Activated naive CD4-positive, alpha-beta T cell (primary cell): ENCODE measurements at regions not wholly inside any gene's neighbourhood (a gene's known extent, or its start where the extent isn't known, plus 50 kb on each side); places are given as distances from the start of the nearest gene placed in this dataset.

Experiments
- DNase-seq, 4 experiments: peaks; one replicate each; lab custom pipeline; 2025; lab: John Stamatoyannopoulos, UW

DNA sequence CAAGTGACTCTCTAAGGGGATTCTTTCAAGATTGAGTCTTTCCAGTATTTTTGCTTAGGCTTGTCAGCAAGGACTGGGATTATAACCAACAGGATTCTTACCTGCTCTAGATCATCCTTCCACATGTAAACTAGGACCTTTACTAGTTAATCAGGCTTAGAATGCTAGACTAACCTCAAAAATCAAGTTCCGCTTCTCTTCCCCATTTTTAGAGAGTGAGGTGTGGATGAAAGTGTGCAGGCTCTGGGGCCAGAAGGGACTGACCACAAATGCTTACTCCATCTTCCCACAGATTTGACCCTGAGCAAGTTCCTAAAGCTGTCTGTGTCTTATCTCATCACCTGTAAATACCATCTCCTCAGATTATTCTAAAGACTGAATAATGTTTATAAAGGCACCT lies 89.5 kb upstream of the IL12A start:
- DNase-seq: no peak

DNA sequence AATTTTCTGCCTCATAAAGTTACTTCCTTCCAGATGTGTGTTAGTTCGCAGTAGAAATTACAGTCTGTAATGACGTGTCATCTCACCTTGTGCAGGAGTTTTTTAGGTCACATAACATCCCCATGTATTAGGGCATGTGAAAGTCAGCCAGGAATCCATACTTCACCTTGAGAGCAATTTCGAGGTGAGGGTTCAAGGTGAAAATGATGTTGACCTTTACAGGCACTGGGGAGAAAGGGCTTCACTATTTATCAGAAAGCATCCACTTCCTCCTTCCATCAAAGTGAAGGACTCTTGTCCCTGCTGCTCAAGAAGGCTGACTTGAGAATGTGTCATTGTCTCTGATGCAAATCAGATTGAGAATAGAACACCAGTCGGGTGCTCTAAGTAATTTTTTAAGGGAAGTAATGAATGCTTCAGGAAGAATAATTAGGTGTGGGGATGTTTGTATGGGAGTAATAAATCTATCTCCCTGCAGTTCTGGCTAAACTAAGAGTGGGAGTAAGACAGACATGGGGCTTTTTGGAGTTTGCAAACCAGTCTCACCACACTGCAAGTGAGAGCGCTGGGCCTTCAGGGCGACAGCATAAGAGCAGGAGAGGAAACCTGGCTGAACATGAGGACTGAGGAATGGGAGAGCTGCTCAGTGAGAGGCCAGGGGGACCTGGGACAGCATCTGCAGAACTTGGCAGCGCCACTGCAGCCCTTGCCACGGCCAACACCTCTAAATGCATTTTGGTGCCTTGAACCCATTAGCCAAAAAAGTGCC lies 85.9 kb upstream of the IL12A start:
- DNase-seq: no peak

DNA sequence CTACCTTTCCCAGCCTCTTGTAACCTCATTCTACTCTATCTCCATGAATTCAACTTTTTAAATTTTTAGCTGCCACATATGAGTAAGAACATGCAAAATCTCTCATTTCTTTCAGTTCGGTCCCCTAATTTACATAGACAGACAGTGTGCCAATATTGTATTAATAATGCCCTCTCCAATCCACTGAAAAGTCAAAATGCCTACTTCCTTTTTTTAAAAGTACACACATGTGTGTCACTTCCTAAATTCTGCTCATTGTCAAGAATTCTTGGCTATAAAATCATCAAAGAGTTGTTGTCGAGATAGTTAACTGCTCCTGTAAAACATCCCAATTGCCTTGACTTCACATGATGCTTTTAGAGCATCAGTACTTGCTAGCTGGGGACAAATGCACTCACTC lies 84.2 kb upstream of the IL12A start:
- DNase-seq: no peak

DNA sequence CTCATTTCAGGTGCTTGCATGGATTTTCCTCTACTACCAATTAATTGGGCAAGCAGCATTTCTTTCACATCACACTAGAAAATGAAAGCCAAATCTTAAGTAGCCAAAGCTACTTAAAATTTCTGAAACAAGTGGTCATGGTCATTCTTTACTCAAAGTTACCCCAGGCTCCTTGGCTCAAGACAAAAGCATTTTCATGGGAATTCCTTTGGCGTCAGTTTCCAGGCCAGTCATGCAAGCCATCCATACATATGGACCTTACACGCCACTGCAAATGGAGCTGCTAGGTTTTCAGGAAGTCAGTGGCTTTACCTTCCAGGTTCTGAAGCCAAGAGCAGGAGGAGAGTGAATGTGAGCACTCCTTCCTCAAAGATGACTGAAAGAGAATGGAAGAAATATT lies 83.7 kb upstream of the IL12A start:
- no peak for DNase-seq

DNA sequence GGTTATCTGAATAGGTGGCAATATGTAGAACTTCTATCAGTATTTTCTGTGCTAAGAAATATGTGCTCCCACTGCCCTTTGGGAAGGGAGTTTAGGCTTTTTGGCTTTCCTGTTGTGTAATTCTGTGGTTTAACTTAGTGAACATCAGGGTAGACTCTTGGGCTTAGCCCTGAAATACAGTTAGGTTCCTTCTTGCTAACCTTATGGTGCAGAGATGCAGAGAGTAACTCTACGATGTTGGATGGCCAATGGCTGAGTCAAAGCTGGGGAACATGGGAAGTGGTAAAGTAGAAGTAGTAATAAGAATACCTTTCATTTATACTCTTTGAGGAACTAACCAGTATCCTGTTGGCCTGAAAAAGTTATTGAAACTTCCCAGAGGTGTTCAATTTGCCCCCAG lies 80.8 kb upstream of the IL12A start:
- no peak for DNase-seq

DNA sequence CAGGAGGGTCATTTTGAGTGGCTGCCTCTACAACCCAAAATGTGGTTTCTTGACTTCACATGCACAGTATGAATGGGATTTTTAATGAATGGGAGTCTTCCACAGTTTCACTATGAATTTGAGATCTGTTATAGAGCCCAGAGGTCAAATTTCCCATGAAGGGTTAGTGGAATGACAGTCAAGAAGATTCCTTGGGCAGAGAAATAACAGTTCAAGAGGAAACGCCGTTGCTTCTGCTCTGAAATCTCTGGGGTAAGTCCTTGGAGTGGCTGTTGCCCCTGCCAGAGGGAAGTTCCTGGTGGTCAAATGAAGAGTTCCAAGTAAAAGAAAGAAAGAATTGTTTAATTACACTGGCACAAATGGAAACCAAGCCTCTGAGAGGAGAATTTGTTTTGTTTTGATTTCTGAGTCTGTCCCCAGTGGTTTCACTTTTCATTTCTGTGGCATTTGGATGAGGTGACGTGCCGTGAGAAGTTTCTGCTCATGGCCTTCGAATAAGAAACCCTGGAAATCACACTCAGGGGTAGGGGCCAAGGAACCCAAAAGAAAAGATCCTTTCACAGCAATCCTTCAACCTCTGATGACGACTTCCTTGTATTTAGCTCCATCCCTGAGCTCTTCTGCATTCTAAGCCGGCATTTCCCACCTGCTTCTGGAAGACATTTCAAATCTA lies 77.5 kb upstream of the IL12A start:
- DNase-seq: no peak

DNA sequence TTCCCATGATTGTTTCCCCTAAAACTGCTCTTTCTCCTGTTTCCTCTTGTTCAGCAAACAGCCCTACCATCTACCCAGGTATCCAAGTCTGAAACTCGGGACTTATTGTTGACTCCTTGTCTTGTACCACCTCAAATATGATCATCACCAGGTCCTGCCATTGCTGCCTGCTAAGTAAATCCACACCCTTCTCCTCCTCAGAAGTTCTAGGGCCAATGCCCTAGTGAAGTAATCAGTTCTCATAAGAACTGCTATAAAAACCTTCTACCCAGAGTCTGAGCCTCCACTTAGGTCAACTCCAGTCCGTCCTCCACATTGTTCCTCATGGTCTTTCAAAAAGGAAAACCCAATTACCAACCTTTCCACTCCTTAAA lies 77.0 kb upstream of the IL12A start:
- DNase-seq: no peak

DNA sequence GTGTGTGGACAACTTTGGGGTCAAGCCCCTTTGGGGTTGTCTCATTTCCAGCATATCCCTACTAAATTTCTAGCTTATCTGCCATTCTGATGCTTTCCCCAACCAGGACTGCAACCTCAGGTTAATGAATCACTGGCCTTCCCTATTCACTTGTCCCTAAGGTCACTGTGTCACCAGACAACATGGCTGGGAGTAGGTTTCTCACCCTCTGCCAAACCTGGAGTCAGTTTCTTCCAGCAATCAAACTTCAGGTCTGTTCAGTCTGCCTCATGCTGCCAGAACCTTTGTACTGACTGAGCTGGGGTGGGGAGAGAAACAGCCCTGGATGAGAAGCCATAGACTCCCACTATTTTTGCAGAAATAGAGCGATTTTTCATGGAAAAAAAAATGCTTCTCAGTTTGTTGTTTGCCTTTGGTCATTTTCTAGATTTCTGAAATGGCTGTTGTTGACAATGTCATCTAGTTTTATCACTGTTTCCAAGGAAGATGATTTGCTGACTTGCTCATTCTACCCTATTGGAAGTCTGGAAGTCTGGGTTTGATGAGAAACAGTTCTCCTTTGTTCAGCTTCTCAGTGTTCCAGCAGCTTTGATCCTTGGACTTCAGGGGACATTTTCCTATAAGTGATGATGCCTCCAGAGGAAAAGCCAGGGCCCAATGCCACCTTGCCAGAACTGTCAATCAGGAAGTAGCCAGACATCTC lies 74.8 kb upstream of the IL12A start:
- no peak for DNase-seq

DNA sequence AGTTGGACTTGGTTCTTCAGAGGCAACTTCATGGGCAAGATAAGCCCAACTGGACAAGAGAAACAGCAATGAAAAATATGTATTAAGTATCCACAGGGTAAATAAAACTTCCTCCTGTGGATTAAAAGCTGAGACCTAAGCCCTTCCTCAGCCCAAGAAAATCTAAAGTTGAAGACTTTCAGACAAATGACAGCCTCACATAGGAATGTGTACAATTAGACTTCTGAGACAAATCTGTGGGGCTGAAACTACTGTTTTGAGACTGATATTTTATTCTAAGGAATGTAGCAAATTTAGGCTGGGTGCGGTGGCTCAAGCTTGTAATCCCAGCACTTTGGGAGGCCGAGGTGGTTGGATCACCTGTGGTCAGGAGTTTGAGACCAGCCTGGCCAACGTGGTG lies 74.2 kb upstream of the IL12A start:
- no peak for DNase-seq

DNA sequence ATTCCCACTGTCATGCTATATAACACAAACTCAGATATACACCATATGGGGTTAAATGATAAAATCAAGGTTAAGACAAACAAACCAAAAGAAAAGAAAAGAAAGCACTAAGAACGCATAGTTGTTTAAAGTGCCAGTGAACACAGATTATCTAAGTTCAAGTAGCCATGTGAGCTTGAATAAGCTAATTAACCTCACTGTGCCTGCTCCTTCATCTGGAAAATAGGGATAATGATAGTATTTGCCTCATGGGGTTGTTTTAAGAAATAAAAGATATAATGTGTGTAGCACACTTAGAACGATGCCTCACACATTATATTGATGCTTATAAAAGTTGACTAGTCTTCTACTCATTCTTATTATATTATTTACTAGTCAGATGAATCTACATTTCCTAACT lies 72.6 kb upstream of the IL12A start:
- no peak for DNase-seq

DNA sequence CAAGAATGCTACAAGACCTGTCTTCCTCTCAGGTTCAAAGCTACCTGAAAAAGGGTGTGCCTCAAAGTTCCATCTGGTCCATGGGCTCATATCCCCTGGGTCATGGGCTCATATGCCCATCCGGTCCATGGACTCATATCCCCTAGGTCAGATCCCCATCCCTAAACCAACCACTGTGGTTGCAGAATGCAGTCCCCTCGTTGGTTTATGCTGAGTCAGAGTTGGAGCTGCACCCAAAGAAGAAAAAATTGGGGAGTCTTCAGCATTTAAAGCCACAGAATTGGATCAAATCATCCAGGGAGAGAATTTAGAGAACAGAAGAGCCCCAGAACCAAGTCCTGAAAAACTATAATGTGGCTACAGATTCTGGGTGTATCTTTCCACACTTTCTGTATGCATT lies 71.5 kb upstream of the IL12A start:
- no peak for DNase-seq

DNA sequence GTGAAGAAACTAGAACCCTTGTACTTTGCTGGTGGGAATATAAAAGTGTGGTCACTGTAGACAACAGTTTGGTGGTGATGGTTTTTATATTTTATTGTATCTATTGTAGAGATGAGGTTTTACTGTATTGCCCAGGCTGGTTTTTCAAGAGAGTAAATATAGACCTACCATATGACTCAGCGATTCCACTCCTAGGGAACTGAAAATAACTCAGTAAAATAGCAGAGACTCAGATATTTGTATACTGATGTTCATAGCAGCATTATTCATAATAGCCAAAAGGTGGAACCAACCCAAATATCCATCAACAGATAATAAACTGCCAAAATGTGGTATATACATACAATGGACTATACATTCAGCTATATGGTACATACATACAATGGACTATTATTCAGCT lies 68.8 kb upstream of the IL12A start:
- DNase-seq: no peak

DNA sequence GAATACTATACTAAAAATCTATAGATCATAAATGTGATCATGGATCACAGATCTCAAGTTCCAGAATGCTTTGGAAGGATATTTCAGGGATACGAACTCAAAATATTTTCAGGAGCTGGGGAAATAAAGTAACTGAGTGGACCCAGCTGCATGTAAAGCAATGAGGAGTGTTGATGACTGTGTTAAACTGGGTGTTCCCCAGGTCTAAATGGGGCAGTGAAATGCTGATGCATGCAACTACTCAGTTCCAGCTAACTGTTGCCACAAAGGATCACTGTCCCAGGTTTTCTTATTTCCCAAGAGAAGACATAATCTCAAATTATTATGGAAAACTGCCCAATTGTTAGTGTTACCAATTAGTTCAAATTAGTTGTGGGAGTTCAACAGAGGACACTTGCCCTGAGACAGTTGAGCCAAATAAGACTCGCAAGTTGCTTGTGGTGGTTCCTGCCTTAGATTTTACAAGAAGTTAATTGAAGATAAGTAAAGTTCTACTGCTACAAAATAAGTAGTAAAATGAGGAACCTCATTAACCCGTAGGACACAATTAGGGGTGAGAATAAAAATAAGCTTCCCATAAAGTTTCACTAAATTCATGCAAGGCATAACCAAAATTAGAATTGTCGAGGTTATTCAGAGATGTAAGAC lies 66.3 kb upstream of the IL12A start:
- DNase-seq: no peak

DNA sequence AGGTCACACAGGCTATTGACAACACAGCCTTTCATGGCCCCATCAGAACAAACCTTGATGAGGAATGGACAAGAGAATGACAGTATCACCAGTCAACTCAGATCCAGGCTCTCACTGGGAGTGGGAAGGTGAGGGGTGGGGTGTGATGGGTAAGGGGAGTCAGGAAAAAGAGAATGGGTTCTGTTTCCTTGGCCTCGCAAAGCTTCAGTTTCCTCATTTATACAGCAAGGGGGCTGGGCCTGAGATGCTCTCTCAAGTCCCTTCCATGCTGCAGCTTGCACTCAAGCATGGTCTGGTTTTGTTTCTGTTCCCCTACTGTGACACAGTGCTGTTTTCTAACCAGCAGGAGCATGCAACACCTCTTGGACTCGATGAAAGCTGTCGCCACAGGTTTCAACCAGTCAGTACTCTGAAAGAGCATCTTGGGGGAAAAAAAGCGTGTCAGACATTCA lies 65.7 kb upstream of the IL12A start:
- DNase-seq: no peak

DNA sequence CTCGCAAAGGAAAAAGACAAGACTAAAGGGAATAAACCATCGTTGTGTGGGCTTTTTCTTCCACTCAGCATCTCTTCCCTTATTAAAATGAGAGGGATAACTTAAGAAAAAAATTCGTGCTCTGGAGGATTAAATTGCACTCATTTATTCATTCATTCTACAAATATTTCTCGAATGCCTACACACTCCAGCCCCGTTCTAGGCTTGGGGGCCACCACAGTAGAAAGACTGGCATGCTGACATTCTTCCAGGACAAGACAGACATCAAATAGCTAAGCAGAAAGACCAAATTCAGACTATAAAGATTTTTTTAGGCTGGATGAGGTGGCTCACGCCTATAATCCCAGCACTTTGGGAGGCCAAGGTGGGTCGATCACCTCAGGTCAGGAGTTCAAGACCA lies 65.3 kb upstream of the IL12A start:
- DNase-seq: no peak

DNA sequence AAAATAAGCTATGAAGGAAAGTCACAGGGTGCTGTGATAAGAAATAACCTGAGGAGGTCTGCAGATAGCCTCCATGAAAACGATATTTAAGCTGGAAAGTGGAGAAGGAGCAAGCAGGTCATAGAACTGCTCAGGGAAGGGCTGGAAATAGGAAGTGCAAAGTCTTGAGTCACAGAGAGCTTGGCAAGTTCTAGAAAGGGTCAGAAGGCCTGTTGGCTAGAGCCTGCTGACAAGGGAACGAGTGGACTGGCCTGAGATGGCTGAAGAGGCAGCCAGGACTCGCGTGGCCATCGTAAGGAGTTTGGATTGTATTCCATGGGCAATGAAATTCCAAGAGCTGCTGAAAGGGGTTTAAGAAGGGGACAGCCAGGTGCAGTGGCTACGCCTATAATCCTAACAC lies 64.7 kb upstream of the IL12A start:
- no peak for DNase-seq

DNA sequence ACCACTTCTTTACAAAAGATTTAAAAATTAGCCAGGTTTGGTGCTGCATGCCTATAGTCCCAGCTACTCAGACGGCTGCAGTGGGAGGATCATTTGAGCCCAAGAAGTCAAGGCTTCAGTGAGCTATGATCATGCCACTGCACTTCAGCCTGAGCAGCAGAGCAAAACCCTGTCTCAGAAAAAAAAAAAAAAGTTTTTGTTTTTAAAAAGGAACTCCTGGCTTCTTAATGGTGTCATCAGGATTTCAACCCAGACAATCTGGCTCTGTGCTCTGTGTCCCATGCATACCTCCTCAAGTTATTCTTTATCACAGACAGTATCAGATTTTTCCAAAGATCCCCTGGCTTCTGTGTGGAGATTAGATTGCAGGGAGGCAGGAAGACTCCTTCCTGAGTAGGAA lies 64.2 kb upstream of the IL12A start:
- no peak for DNase-seq

DNA sequence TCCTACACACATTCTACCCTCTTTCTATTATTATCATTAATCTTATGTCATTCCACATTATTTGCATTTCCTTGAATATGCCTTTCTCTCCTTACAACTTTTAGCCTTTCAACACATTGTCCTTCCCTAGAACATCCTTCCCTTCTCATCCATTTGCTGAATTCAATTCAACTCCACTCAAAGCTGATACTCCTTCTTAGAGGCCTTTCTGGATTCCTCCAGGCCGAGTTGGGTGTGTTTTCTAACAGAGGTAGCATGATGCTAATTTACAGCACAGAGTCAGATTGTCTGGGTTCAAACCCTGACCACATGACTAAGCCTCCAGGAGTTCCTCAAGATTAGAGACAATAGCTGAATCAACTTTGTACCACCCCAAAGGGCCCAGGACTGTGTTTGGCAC lies 63.4 kb upstream of the IL12A start:
- no peak for DNase-seq

DNA sequence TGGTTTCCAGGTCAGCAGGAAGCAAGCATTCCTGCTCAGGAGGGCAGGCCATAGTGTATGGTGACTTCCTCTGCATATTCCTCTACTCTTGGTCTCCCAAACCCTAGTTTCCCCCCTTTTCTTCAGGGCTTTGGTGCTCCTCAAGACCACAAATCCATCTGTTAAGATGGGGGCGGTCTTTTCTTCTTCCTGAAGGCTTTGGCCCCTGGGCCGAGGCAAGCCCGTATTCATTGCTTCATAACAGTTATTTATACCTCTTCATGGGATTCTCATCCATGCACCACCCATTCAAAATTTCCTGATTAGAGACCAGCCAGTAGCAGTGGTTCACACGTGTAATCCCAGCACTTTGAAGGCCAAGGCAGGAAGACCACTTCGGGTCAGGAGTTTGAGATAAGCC lies 62.1 kb upstream of the IL12A start:
- DNase-seq: no peak

DNA sequence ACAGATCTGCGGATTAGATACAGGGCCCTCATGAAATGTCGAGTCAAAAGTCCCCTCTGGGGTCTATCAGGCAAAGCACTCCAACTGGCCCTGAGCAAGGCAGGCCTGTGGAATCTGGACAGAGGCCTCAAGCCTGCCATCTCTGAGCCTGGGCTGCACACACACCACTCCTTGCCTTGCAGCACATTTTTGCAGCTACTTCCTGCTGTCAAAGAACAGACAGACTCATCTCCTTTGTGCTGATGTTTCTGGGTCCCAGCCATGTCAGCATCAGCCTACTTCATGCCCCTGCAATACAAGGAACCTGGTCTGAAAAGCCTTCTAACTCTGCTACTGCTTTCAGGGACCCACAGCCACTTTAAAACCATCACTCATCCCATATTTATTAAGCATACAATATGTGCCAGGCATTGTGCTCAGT lies 60.6 kb upstream of the IL12A start:
- no peak for DNase-seq

DNA sequence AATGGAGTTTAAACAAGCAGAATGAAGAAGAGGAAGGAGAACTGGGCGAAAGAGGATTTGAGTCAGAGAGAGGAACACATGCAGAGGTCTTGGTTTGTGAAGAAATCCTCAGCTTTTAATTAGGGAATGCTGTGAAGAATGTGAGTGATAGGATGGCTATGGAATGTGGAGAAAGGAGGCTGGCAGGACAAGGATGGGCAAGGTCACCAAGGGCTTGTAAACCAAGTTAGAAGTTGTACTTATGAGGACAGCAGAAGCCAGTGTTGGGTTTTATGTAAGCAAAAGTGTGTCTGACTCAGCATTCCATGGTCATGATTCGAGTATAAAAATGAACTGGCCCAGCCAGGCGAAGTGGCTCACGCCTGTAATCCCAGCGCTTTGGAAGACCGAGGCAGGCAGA lies 60.0 kb upstream of the IL12A start:
- no peak for DNase-seq

DNA sequence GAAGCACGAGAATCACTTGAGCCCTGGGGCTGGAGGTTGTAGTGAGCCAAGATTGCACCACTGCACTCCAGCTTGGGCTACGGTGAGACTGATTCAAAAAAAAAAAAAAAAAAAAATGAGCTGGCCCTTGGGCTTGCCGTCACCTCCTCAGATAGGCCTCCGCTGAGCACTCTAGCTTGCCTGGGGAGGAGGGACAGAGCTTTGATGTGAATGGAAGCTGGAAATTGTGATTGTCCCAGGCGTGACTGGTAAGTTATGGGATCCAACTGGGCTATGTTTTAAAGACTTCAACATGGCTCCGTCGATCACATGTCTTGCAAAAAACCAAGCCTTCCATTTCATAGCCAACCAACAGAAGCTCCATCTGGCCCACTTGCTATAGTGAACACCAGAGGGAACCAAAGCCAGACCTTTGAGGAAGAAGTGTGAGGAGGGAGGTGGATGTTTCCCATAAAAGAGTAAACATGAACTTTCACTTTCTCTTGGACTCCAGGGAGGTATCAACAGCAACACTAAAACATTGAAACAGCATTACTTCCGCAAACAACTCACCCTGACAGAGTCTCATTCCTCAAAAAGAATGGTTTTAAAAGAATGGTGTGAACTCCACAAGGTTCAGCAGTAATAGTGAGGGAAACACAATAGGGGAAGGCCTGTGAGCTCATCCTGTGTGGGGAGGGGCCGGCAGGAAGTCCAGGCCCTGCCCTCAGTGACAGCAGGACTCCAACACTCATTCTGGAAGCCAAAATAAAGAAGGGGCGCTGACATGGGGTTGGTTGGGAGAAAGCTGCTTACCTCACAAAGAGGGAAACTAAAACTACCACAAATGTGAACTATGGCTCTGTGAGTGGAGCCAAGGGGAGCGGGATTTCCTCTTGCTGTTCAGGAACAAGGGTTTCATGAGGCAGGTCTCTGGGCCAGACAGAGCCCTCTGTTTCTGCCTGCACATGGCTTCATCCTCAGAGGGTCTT lies 59.2 kb upstream of the IL12A start:
- no peak for DNase-seq
